ENCODE measurements at regions not wholly inside any gene's neighbourhood (a gene's known extent, or its start where the extent isn't known, plus 50 kb on each side); places are given as distances from the start of the nearest gene placed in this dataset.

DNA sequence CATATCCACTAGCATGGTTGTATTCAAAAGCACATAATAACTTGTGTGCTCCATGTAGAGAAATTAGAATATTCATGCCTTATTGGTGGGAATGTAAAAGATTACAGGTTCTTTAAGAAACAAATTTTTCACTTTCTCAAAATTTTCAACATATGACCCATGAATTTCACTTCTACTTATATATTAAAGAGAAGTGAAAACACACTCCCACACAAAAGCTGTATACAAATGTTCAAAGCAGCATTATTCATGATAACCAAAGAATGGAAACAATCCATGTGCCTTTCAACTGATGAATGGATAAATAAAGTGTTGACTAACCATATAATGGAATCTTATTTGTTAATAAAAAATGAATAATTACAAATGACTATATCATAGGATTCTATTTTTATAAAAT lies 694.5 kb upstream of the PCDH15 start:
- DNase-seq: no peak

DNA sequence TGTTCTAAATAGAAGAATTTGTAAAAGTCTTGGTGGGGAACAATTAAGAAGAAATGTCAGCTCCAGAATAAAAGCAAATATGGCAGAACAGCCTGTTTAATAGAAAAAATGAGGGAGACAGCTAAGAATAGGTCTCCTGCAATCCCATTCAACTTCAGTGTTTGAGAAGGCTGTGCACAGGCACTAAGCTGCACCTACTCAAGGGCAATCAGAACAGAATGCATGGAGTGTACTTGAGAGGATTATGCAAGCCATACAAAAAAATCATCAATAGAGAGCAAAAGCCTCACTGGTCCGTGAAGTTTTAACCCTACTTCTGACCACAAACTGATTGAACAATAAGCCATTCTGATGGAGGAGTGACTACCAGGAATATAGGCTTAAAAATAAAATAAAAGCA lies 690.7 kb upstream of the PCDH15 start:
- DNase-seq: peak; percentile 2

DNA sequence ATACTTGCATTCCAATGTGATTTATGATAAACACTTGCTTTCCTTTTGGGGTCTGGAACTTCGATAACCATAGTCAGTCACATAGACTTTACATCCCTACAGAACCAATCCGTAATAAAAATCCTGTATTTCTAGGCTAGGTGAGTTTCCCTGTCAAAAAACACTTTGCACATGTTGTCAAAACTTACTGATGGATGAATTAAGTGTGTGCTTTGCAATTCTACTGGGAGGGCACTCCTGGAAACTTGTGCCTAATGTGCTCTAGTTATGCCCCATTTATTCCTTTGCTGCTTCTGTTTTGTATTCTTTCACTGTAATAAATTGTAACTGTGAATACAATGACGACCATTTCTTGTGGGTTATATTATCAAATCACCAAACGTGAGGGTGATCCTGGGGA lies 684.8 kb upstream of the PCDH15 start:
- no peak for DNase-seq

DNA sequence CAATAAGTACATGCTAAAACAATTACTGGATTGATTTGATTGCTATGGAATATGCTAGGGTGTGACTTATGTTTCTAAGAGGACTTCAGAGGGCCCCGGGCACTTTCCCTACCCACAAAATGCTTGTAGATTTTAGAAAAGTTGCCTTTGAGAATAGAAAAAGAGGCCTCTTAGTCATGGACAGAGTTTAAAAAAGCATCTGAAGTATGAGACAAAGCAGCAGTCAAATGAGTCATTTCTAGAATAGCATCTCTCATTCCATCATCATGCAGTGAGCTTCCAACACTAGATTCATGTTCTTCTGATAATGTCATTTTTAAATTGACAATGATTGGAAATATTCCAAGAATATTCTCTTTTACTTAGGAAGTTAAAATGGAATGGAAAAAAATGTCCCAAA lies 675.1 kb upstream of the PCDH15 start:
- DNase-seq: no peak

DNA sequence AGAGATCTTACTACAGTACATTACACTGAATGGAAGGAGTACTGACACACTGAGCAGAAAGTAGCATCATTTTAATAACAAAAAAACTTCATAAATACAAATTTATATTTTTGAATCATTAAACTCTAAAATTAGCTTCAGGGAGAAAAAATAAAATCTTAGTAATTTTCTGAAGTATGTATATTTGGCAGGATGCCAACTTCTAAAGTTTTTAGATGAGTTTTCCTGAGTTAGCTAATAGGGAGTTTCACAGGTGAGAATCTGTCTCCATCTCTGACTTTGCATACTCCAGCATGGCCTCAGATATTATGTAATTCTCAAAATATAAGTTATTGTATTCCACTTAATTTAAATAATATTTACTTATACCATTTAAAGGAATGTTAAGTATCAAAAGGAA lies 673.2 kb upstream of the PCDH15 start:
- no peak for DNase-seq

DNA sequence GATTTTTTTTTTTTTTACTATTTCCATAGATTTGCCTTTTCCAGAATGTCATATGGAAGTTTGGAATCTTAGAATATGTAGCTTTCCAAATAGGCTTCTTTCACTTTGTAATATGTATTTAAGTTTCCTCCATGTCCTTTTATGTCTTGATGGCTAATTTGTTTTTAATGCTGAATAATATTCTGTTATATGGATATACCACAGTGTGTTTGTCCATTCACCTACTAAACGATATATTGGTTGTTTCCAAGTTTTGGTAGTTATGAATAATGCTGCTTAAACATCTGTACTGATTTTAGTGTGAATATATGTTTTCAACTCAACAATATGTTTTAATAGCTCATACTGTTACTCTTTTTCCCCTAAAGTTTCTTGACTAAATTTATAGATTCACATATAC lies 669.8 kb upstream of the PCDH15 start:
- no peak for DNase-seq

DNA sequence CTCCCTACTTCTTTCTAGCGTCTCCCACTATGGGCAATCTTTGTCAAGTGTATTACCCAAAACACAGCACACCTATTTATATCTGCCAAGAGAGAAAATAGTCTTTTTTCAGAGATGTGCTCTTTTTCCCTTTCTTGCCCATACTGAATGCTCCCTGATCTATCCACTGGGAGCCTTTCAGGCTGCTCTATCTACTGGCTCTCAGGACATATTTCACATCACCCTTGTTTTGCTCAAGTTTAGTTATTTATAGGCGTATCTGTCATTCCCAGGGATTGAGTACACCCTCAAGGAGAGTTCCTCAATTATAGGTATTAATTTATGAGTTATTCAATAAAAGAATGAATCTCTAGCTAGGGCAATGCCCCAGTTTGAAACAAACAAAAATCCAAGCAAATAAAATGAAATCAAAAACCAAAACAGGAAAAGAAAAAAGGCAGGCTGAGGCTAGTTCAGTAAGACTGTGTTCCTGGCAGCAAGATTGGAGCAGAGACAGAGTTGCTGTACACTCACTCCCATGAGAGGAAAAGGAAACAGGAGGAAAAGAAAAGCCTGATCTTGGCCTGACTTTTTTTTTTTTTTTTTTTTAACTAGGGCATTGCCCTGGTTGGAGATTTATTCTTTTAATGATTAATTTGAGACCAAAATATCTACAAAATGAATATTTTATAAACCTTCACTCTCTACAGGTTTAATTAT lies 665.9 kb upstream of the PCDH15 start:
- DNase-seq: no peak

DNA sequence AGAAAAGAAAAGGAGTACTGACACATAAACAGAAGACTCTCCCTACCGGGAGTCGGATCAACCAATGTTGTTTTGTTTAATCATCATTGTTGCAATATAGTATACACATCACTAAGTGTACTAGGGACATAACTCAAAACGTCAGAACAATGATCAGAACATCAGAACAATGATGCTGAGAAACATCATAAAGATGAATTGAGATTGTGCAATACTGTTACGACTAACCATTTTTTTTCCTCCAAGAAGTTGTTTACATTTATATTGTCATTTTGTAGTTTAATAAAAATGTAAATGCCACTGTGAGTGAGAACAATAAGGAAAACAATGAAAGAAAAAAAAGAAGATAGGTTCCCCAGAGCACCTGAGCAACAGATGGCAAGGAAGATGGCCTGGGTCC lies 663.1 kb upstream of the PCDH15 start:
- DNase-seq: no peak

DNA sequence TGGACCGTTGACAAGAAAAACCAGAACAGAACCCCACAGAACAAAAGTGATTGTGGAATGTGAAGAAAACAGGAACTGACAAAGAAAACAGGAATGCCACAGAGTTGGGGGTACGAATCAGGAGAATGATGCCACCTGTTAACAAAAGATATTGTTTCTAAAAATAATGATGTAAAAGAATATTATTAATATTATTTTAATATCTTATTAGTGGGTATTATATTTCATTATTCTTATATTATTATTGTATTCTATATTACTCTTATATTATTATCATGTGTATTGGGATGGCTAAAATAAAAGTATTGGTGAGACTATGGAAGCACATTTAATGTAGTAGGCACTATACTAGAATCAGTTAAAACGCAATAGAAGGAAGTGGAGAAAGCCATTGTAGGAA lies 659.0 kb upstream of the PCDH15 start:
- no peak for DNase-seq

DNA sequence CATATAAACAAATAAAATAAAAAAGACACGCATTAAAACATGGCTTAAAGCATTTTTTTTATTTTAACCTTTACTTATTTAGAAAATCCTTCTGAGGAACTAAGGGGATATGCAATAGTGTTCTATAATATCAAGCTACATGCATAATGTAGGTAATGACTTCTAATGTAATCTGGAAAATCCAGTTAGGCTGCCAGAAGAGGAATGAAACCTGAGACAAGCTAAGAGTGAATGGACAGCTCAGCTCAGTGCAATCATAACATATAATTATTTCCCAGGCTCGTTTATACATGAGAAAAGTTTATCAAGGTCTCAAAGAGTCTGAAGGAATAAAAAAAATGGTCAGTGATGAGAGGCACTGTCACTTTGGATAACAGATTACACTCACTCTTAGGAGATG lies 649.0 kb upstream of the PCDH15 start:
- DNase-seq: peak; percentile 16

DNA sequence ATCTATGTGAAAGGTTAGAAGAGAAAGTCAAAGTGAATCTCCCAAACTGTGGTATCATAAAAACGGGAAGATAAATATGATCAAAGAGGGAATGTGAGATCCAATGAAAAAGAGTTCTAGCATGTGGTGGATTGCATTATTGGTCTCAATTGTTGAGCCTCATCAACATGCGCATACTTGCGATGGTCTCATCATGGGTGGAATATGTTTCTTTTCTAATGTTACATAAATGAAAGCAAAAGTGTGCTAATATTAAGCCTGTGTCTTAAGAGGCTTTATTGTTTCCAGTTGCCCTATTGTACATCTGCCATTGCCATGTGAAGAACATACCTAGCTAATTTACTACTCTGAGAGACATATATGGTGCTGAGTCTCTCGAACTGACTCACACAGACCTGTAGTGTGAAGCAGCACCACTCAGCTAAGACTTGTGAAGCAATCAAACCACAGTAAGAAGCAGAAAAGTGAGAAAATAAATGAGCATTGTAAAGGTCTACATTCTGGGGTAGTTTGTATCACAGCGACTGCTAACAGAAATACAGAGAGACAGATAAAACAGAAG lies 645.5 kb upstream of the PCDH15 start:
- no peak for DNase-seq

DNA sequence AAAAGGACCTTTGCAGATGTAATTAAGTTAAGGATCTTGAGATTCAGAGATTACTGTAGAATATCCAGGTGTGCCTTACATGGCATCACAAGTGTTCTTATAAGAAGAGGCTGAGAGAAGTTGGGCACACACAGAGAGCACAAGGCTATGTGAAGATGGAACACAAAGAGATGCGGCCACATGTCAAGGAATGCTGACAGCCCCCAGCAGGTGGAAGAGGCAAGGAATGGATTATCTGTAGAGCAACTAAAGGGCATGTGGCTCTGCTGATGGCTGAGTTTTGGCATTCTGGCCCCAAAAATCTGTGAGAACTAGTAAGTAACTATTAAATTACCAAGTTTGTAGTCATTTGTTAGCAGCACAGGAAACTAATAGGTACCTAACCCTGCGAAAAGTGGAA lies 640.7 kb upstream of the PCDH15 start:
- DNase-seq: no peak

DNA sequence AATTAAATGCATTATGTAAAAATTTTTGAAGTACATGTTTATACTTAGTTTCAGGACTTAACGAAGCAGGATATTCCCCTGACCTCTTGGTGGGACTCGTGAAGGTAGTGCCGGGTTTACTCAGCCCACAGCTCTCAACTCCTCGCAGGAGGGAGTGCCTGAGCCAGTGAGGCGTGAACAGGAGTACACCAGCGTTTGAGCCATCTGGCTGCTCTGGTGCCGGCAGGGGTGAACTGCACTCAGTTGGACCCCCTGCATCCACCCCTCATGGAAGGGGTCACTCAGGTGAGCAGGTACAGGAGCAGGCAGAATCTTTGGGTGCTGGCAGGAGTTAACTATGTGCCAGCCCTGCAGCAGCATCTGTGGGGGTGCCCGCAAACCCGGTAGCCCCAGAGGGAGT lies 625.1 kb upstream of the PCDH15 start:
- DNase-seq: no peak

DNA sequence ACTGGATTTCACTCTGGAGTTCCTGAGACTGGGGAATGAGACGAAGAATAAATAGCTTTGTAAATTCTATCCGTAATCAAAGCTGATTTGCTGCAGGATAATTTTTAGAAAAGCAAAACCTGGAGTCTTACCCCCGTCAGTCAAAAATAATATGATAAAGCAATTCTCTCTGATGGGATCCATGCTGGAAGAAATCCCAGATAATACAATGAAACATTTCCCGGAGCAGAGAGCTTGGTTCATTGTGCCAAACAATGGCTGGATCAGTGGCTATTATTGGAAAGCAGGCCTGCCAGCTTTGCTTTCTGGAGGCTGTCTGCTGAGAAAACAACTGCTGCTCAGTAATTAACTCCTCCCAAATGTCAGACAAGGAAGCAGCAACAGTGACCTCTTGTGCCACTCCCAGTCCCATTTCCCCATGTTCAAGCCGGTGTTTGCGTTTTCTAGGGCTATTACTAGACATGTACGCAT lies 609.4 kb upstream of the PCDH15 start:
- DNase-seq: peak; percentile 57

DNA sequence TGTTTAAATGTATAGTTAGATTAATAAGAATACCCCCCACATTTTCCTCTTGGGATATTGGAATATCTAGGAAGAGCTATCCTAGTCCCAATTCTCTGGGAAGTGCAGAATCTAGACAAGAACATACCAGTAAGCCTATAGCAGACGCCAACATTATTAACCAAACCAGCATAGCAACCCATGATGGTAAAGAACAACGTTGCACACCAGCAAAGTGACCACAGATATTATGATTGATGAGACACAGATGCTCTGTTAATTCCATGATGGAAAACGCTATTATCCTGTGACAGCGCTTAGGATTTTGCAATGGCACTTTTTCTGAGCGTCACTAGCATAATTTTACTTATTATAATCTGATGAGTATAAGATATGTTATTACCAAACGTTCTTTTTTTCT lies 603.1 kb upstream of the PCDH15 start:
- DNase-seq: no peak

DNA sequence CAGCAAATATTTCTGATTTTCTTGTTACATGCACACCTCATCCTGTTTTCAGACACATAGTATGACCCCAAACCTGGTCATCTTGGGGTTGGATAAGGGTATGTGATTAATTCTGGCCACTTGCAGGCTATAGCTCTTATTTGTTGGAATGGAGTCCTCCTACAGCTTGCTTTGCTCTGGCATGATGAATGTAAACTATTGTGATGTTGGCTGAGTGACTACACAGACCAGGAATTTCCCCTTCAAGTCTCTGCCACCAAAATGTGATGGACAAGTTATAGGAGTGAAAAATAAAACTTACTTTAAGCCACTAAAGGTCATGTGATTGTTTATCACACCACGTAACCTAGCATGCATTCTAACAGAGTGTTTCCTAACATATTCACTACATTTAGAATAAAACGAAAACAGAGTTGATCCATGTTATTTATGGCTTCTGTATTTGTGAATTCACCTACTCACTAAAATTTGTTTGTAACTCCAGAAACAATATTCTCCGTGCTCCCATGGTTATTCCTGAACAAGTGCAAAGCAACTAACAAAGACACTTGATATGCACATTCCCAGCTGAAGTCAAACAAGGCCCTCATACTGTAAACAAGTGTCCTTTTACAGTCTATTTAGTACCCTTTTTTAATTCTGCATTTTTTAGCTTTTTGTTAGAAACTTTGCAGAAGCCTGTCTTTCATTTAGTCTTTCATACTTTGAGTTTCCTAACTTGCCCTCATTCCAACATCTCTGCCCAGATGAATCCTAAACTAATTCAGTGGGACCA lies 599.2 kb upstream of the PCDH15 start:
- DNase-seq: no peak

DNA sequence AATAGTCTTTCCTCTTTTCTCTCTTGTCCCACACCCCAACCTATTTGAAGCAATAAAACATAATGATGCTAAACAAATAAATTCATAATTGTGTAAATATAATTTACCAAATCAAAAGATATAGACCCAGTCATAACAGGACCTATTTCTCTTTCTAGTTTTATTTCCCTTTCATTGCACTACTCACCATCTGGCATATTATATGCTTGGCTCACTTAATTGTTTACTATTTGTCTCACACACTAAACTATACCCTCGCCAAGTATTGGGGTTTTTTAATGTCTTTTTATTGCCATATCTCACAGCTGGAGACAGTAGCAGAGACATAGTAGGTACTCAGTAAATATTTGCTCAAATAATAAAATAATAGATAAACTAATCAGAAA lies 597.5 kb upstream of the PCDH15 start:
- DNase-seq: no peak

DNA sequence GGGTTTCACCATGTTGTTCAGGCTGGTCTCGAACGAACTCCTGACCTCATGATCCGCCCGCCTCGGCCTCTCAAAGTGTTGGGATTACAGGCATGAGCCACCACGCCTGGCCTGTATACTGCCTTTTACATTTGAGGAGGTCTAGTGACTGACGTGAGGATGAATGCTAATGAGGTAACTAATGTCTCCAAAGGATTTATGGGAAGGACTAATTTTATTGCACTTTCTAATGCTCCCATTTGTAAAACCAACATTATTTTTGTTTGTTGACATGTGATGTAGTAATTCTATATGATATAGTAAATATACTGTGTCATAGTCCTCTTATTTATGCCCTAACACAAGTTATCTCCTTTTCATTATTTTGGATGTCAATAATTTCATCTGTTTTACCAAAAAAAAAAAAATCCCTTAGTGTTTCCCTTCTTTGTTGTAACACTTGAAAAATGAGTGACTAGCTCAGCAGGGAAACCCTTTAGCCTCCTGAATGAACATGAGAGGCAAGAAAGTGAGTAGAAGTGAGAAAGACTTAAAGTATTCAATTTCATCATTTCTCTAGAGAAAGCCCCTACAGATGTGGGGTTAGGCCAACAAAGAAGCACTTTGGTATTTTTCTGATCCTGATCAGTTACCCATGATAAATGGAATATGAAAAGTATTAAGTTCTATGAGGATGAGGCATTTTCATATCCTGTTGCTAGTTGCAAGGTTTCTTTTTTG lies 596.9 kb upstream of the PCDH15 start:
- no peak for DNase-seq

DNA sequence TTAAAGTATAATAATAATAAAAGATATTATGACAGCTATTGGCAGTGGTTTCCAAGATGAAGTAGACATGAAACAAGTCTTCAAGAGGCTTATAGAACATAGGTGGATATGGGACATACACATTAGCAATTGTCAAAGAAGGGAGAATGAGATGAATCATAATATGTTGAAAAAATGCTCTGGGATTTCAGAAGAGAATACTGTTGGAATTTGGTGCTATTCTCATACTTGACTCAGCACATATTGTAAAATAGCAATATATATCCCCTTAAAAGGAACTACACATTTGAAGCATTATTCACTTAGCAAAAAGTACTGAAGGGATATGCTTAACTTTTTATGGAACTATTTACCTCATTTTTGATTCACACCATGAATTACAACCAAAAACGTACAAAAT lies 577.2 kb upstream of the PCDH15 start:
- no peak for DNase-seq

DNA sequence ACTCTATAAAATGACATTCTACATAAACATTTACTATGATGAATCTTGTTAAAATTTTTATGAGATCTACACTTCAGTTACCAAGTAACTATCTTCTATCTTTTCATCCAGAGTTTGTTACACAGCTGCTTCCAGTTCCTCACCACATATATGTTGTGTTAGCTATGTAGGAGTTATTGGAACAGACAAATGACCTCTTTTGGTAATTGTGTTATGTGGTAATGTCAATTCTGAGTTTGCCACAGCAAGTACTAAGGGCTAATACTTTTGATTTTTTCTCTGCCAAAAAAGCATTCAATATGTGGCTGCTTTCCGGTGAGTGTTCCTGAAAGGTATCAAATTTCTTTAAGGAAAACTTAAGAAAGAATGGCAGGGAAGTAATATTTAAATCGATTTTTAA lies 573.9 kb upstream of the PCDH15 start:
- no peak for DNase-seq

DNA sequence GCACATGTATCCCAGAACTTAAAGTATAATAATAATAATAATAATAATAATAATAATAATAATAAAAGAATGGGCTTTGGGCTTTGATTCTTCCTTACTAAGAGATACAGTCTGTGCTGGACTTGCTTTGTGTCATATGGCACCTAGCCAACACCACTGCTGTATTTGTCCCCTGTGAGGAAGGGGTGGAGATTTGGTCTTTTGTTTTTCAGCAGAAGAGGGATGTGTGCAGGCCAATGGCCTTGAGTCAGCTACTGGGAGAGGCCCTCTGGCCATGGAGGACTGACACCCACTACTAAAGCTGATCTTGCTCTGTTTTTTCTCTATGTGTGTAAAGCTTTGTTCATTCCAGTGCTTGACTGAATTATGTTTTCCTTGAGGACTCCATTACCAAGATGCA lies 573.0 kb upstream of the PCDH15 start:
- DNase-seq: no peak

DNA sequence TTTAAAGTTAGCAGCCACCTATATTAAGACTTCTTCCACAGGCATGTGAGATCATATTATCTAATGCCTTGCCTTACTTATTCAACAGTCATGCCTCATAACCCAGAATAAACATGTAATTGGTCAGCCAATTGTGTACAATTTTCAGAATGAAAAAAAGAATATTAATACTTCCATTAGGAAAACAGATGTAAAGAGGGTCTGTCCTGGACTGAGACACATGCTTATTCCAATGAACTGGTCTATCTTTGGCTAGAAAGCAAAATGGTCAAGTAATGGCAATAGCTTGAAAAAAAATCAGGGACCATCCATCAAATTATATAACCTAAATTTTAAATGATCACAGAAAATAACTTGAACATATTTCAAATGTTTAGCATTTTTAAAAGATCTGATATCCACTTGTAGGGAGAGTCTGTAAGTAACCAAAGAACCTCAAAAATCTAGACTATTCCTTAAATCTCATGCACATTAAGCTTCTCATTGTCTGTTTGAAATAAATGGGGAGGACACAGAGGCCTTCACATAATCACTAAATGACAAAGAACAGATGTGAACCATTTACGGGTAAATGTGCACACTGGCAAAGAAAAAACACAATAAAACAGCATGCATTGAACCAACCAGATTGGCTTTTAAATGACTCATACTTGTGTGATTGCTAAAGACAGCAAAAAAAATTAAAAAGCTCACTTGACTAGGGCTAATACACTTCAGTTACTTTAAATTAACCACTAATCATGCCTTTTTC lies 568.8 kb upstream of the PCDH15 start:
- DNase-seq: no peak

DNA sequence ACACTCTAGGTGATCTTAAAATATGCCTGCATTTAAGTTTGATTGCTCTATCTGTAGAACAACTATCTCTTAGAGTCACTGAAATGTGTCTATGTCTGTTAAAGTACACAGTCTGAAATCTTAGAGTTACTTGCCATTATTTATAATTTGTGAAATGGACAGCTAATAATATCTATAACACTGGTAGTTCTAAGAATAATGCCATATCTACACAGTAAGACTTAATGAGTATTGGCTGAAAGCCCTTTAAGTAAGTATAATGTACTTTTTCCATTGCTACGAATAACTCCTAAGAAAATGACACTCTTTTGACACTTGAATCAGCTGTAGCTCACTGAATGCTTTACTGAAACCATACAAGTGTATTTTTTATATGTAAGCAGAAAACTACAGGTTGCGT lies 567.4 kb upstream of the PCDH15 start:
- no peak for DNase-seq
